Fibroblast of lung (primary cell): ENCODE measurements at regions not wholly inside any gene's neighbourhood (a gene's known extent, or its start where the extent isn't known, plus 50 kb on each side); places are given as distances from the start of the nearest gene placed in this dataset.

Experiments
- DNase-seq, 2 donors: peaks; one replicate each; pipeline versions ENCODE4 v3.0.0 to v3.0.0-alpha.2; 2010; ENCODE audit warnings: low read depth in 2 of 2
- H2AFZ ChIP-seq: 2 replicates; pipeline ENCODE4 v1.5.1; 2012; ENCODE audit warnings: low read length, control low read depth, inconsistent platforms
- H3K27ac ChIP-seq: 2 replicates; pipeline ENCODE4 v1.5.1; 2011; ENCODE audit warnings: low read length, control low read depth; ENCODE audit not compliant: insufficient read depth
- H3K27me3 ChIP-seq: 2 replicates; pipeline ENCODE4 v1.5.1; 2011; ENCODE audit warnings: mild to moderate bottlenecking, low read length; ENCODE audit not compliant: control insufficient read depth, insufficient read depth
- H3K36me3 ChIP-seq: 2 replicates; pipeline ENCODE4 v1.5.1; 2011; ENCODE audit warnings: low read length; ENCODE audit not compliant: control insufficient read depth, insufficient read depth
- H3K4me1 ChIP-seq: 2 replicates; pipeline ENCODE4 v1.5.1; 2011; ENCODE audit warnings: low read length; ENCODE audit not compliant: control insufficient read depth, insufficient read depth; ENCODE audit errors: extremely low read depth
- H3K4me2 ChIP-seq: 2 replicates; pipeline ENCODE4 v1.5.1; 2011; ENCODE audit warnings: low read length, control low read depth; ENCODE audit not compliant: insufficient read depth; ENCODE audit errors: extremely low read depth
- H3K4me3 ChIP-seq, 4 experiments: fragments of 200-600 bp in 1 of 4; sonication (generic) in 1 of 4; replicated peaks in 1 of 4; 2 replicates each; pipeline ENCODE4 v1.5.1; 2011 to 2016; ENCODE audit warnings: low read length in 4 of 4, low read depth in 3 of 4, mild to moderate bottlenecking in 3 of 4, control low read depth in 2 of 4, inconsistent platforms in 1 of 4, mixed read lengths in 1 of 4; ENCODE audit not compliant: insufficient read depth in 1 of 4; ENCODE audit errors: control extremely low read depth in 1 of 4
- H3K79me2 ChIP-seq: 2 replicates; pipeline ENCODE4 v1.5.1; 2012; ENCODE audit warnings: mild to moderate bottlenecking, low read length, inconsistent platforms; ENCODE audit not compliant: control insufficient read depth, insufficient read depth
- H3K9ac ChIP-seq: 2 replicates; pipeline ENCODE4 v1.5.1; 2011; ENCODE audit warnings: mild to moderate bottlenecking, low read length, control low read depth; ENCODE audit not compliant: insufficient read depth
- H3K9me3 ChIP-seq: 2 replicates; pipeline ENCODE4 v1.5.1; 2012; ENCODE audit warnings: low read depth, low read length; ENCODE audit not compliant: control insufficient read depth, insufficient read depth
- H4K20me1 ChIP-seq: 2 replicates; pipeline ENCODE4 v1.5.1; 2011; ENCODE audit warnings: low read length; ENCODE audit not compliant: control insufficient read depth, insufficient read depth; ENCODE audit errors: extremely low read depth
- CTCF ChIP-seq, 2 donors: IDR thresholded peaks in 1 of 2; conservative IDR thresholded peaks in 1 of 2; 1 replicate in 1 of 2; 2 replicates in 1 of 2; pipeline ENCODE4 v1.5.1; 2011 to 2012; ENCODE audit warnings: low read length in 2 of 2, control low read depth in 1 of 2, inconsistent platforms in 1 of 2, low read depth in 1 of 2, mild to moderate bottlenecking in 1 of 2
- EZH2 ChIP-seq: IDR thresholded peaks from 2 replicates; pipeline ENCODE4 v1.5.1; 2012; ENCODE audit warnings: low read length, control low read depth, mild to moderate bottlenecking; ENCODE audit errors: missing control alignments

DNA sequence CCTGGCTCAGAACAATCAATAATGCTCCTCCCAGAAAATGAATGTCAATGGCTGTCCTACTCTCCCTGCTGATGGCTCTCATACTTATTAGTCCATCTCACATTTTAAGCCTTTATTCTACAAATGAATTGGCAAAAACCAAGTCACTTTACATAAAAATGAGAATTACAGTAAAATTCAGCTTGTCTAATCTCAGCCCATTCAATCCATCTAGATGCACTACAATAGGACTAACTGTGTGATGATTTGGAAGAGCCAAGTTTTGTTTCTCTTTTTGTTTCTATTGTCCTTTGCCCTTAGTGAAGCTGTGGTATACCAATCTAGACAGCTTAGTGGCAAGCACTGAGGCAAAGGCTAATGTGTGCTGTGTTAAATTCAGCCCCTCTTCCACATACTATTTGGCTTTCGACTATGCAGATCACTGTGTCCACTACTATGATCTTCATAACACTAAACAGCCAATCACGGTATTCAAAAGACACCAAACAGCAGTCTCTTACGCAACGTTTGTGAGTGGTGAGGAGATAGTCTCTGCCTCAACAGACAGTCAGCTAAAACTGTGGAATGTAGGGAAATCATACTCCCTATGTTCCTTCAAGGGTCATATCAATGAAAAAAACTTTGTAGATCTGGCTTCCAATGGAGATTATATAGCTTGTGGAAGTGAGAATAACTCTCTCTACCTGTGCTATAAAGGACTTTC, 140.8 kb upstream of the ZNF462 start:
- DNase-seq: no peak
- no peaks in the 10 kb centered on the region for H3K79me2 ChIP-seq
- TF ChIP-seq CTCF (conservative IDR thresholded peaks at IDR 0.05 in 1 of 2, IDR thresholded peaks at IDR 0.05 in 1 of 2; ENCODE audit: low read depth in 1 of 2, low read length in 2 of 2) (no peak), EZH2 (no peak)

DNA sequence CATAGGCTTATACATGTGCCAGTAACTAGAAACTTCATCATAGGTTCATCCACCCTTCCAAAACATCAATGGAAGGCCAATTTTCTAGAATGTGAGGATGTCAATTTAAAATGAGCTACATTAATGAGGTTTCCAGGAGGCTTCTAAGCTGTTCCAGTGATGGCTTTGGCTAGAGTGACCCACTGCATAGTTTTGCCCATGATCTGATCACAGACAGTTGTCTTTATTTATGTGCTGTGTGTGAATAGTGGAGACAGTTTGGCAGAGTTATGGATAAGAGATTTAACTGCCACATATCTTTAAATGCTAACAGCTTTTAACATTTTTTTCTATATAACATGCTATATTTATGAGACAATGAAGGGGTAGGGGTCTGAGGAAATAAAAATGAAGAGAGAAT, 139.0 kb upstream of the ZNF462 start:
- no peaks in the 10 kb centered on the region for H4K20me1 ChIP-seq
- no peak for DNase-seq
- no peak overlapping the region for H2AFZ ChIP-seq
- no peak for TF ChIP-seq CTCF (conservative IDR thresholded peaks at IDR 0.05 in 1 of 2, IDR thresholded peaks at IDR 0.05 in 1 of 2; ENCODE audit: low read depth in 1 of 2, low read length in 2 of 2)
- TF ChIP-seq EZH2: no peak
- H3K27me3 ChIP-seq: no peaks in the 10 kb centered on the region
- no peaks in the 10 kb centered on the region for H3K36me3 ChIP-seq
- no peak overlapping the region for H3K4me2 ChIP-seq
- H3K4me1 ChIP-seq: no peaks in the 10 kb centered on the region
- no peak overlapping the region for H3K27ac ChIP-seq
- no peaks in the 10 kb centered on the region for H3K79me2 ChIP-seq
- H3K9me3 ChIP-seq: no peaks in the 10 kb centered on the region
- H3K9ac ChIP-seq: no peak overlapping the region
- no peak overlapping the region for H3K4me3 ChIP-seq

More for the DNA sequence above, 140.8 kb upstream of the ZNF462 start:
- no peaks in the 10 kb centered on the region for H3K27me3 ChIP-seq
- H3K4me3 ChIP-seq: no peak overlapping the region
- no peak overlapping the region for H3K9ac ChIP-seq
- H3K36me3 ChIP-seq: no peaks in the 10 kb centered on the region
- no peak overlapping the region for H3K27ac ChIP-seq
- no peaks in the 10 kb centered on the region for H3K9me3 ChIP-seq
- H4K20me1 ChIP-seq: no peaks in the 10 kb centered on the region
- H3K4me2 ChIP-seq: no peak overlapping the region
- peaks cover 8% of the 10 kb centered on the region for H3K4me1 ChIP-seq
- no peak overlapping the region for H2AFZ ChIP-seq

- Histone ChIP-seq H3K79me2 (no peaks in the 10 kb centered on the region), H3K36me3 (no peaks in the 10 kb centered on the region), H3K9me3 (no peaks in the 10 kb centered on the region), H3K4me1 (no peaks in the 10 kb centered on the region), H3K4me3 (no peak overlapping the region), H3K9ac (no peak overlapping the region), H2AFZ (no peak overlapping the region), H3K4me2 (no peak overlapping the region), H3K27me3 (no peaks in the 10 kb centered on the region), H4K20me1 (no peaks in the 10 kb centered on the region), H3K27ac (no peak overlapping the region)
- no peak for DNase-seq
- TF ChIP-seq CTCF (conservative IDR thresholded peaks at IDR 0.05 in 1 of 2, IDR thresholded peaks at IDR 0.05 in 1 of 2; ENCODE audit: low read depth in 1 of 2, low read length in 2 of 2) (no peak), EZH2 (no peak)
Measured at GRCh38 chr9:106724566-106724965, 138.4 kb upstream of the ZNF462 start.
